22Rv1 (cell line): ENCODE measurements at regions not wholly inside any gene's neighbourhood (a gene's known extent, or its start where the extent isn't known, plus 50 kb on each side); places are given as distances from the start of the nearest gene placed in this dataset.

Experiments used
- H3K27ac ChIP-seq: fragments of 450-650 bp; 2 replicates; pipeline ENCODE4 v1.5.1; 2017
- CTCF ChIP-seq: fragments of 450-650 bp; IDR thresholded peaks from 2 replicates; pipeline ENCODE4 v1.5.1; 2017; ENCODE audit warnings: mild to moderate bottlenecking
- ZFX ChIP-seq: fragments of 450-650 bp; IDR thresholded peaks from 2 replicates; pipeline ENCODE4 v1.6.1; 2017; ENCODE audit warnings: antibody characterized with exemption, borderline replicate concordance

- no peak overlapping the region for H3K27ac ChIP-seq
- TF ChIP-seq ZFX, result no peak
- TF ChIP-seq CTCF, result no peak
Measured at GRCh38 chr3:127386490-127386889, 98.6 kb upstream of the PRR20G start.

- H3K27ac ChIP-seq, result no peak overlapping the region
- TF ChIP-seq CTCF (no peak), ZFX (no peak)
Measured at GRCh38 chr3:127385540-127385870, 97.7 kb upstream of the PRR20G start.

GRCh38 chr3:127384717-127385539, 97.1 kb upstream of the PRR20G start:
- TF ChIP-seq ZFX (no peak), CTCF (no peak)
- no peak overlapping the region for H3K27ac ChIP-seq

- no peak overlapping the region for H3K27ac ChIP-seq
- TF ChIP-seq ZFX (no peak), CTCF (no peak)
Measured at GRCh38 chr3:127383656-127384179, 95.9 kb upstream of the PRR20G start.

GRCh38 chr3:127377801-127378655, 90.2 kb upstream of the PRR20G start:
- no peak overlapping the region for H3K27ac ChIP-seq
- no peak for TF ChIP-seq ZFX
- no peak for TF ChIP-seq CTCF

- no peak overlapping the region for H3K27ac ChIP-seq
Measured at GRCh38 chr3:127375151-127375930, 87.5 kb upstream of the PRR20G start.

More at GRCh38 chr3:127375151-127375930, 87.5 kb upstream of the PRR20G start:
- TF ChIP-seq ZFX (no peak), CTCF (no peak)
